GM19324 (cell line): ENCODE measurements at regions not wholly inside any gene's neighbourhood (a gene's known extent, or its start where the extent isn't known, plus 50 kb on each side); places are given as distances from the start of the nearest gene placed in this dataset.
A peak's percentile ranks its signal among the peaks of the same experiment; 100 is the strongest.
"Not testable (repeated sequence)": the region's sequence is repeated elsewhere in the genome, so short reads cannot be mapped to it uniquely, and the experiment has no call there.

ENCODE experiments used
- ATAC-seq: cut with Tn5 transposase; IDR thresholded peaks from one replicate; pipeline ENCODE4 v1.9.1; 2021; ENCODE audit warnings: mild to moderate bottlenecking, moderate library complexity; ENCODE audit not compliant: unreplicated experiment, low FRiP score

- no peak for ATAC-seq
Measured at GRCh38 chr5:93953442-93953841, 212.0 kb upstream of the POU5F2 start.

GRCh38 chr5:93941897-93942296 lies 200.5 kb upstream of the POU5F2 start:
- no peak for ATAC-seq

- ATAC-seq, result not testable (repeated sequence)
Measured at GRCh38 chr5:93933269-93933668, 191.9 kb upstream of the POU5F2 start.

- ATAC-seq, result no peak
Measured at GRCh38 chr5:93930098-93930497, 188.7 kb upstream of the POU5F2 start.

GRCh38 chr5:93929131-93929530 lies 187.7 kb upstream of the POU5F2 start:
- ATAC-seq, result no peak

GRCh38 chr5:93926831-93927620 lies 185.6 kb upstream of the POU5F2 start:
- ATAC-seq, result no peak

- no peak for ATAC-seq
Measured at GRCh38 chr5:93925321-93925720, 183.9 kb upstream of the POU5F2 start.

- ATAC-seq, result no peak
Measured at GRCh38 chr5:93924628-93925027, 183.2 kb upstream of the POU5F2 start.

- no peak for ATAC-seq
Measured at GRCh38 chr5:93922551-93922950, 181.2 kb upstream of the POU5F2 start.

- no peak for ATAC-seq
Measured at GRCh38 chr5:93921001-93921400, 179.6 kb upstream of the POU5F2 start.

- no peak for ATAC-seq
Measured at GRCh38 chr5:93916872-93917271, 175.5 kb upstream of the POU5F2 start.

GRCh38 chr5:93915142-93915553 lies 173.7 kb upstream of the POU5F2 start:
- peak; percentile 68 for ATAC-seq

GRCh38 chr5:93911609-93912008 lies 170.2 kb upstream of the POU5F2 start:
- ATAC-seq, result no peak

GRCh38 chr5:93909356-93909755 lies 168.0 kb upstream of the POU5F2 start:
- no peak for ATAC-seq

GRCh38 chr5:93904917-93905316 lies 163.5 kb upstream of the POU5F2 start:
- ATAC-seq, result no peak

GRCh38 chr5:93902288-93902687 lies 160.9 kb upstream of the POU5F2 start:
- no peak for ATAC-seq

GRCh38 chr5:93899026-93899600 lies 157.7 kb upstream of the POU5F2 start:
- peak; percentile 68 for ATAC-seq

- no peak for ATAC-seq
Measured at GRCh38 chr5:93894601-93895354, 153.4 kb upstream of the POU5F2 start.

GRCh38 chr5:93893075-93893474 lies 151.7 kb upstream of the POU5F2 start:
- no peak for ATAC-seq

- no peak for ATAC-seq
Measured at GRCh38 chr5:93892481-93892880, 151.1 kb upstream of the POU5F2 start.
